GM18517 (cell line): ENCODE measurements at regions not wholly inside any gene's neighbourhood (a gene's known extent, or its start where the extent isn't known, plus 50 kb on each side); places are given as distances from the start of the nearest gene placed in this dataset.

Experiments
- ATAC-seq: cut with Tn5 transposase; IDR thresholded peaks from one replicate; pipeline ENCODE4 v1.9.1; 2021; ENCODE audit warnings: mild to moderate bottlenecking, moderate library complexity; ENCODE audit not compliant: unreplicated experiment

DNA sequence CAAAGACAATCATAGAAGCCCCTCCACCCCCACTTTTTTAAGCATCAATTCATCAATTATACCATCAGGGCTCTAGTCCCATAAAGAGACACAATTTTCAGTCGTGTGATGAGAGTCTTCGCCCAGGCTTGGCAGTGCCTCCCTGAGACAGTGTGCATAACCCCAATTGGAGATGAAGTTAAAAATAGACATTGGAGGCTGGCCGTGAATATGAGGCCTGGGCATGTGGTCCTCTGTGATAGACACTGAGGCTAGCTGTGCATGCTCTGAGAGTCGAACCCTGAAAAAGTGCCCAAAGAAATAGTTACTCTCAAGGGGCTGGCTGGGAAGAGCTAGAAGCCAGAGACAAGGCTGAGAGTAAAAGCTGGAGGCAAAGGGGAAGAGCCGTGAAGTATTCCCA lies 248.6 kb upstream of the NR4A3 start:
- ATAC-seq = no peak

DNA sequence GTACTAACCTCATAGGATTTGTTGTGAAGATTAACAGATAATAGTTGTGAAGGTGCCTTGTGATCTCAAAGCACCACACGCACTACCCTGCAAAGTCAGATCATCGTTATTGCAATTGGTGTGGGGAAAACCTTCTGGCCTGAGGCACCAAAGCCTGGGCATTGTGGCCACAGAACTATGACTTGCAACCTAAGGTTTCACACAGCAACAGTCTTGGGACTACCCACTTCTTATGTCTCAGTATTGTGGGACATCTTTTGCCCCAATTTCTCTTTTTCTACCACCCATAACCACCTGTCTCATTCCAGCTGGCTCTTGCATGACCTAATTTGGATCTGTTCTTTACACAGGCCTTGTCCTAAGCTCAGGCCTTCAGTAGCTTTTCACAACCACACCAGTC lies 247.8 kb upstream of the NR4A3 start:
- no peak for ATAC-seq

DNA sequence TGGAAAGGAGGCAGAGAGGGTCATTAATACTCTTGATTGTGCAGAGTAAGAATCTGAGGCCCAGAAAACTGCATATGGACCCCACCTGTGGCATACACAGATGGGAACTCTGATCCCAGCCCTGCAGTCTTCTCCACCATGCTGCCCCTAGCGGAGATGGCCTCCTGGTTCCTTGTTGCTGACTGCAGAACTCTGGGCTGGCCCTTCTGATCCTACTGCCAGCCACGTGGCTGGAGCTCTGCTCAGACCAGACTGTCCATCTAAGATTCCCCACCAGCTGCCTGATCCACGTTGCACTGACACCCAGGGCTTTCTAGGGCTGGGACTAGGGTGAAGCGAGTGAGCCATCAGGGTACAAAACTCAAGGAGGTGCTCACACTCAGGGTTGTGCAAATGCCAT lies 245.7 kb upstream of the NR4A3 start:
- ATAC-seq = no peak

DNA sequence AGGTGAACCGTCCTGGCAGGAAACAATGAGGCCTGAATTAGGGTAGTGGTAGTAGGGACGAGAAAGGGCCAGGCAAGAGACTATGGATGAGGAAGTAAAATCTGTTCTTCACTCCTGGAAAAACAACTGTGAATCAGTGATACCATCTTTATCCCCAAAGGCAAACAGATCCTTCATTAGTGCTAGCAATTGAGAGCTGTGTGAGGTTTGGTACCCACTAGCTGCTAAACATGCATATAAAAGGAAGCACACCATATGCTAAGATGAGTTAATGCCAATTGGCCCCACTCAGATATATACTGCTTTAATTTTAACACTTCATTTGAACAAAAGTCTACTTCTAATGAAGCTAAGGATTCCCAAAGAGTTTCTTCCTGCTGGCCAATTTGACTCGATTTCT lies 244.8 kb upstream of the NR4A3 start:
- ATAC-seq = no peak

DNA sequence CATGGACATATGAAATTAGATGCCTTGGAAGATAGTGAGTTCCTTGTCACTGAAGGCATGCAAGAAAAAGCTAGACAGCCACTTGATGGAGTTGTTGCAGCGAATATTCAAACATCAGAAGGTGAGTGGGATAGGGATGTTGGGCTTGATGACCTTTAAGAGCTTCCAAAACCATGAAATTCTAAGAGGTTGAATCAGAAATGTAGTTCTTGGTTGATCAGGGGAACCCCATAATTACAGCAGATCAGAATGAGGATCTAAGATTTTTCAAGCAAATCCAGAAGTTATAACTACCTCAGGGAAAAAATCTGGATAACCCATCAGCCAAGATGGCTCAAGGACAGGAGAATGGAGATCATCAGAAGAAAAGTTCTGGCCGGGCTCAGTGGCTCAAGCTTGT lies 244.3 kb upstream of the NR4A3 start:
- no peak for ATAC-seq

DNA sequence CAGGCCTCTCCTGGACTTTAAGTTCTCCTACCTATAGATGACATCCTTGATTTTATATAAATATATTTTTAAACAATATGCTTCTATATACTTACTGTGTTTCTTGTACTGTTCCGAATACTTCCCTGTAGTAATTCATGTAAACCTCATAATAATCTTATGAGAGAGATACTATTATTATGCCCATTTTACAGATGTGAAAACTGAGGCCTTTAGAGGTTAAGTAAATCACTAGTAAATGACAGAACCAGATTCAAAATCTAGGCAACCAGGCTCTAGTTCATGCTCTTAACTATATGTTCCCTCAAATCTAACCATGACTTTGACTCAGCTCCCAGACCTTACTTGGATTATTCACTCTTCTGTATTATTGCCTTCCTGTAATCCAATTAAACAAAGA lies 243.0 kb upstream of the NR4A3 start:
- no peak for ATAC-seq

DNA sequence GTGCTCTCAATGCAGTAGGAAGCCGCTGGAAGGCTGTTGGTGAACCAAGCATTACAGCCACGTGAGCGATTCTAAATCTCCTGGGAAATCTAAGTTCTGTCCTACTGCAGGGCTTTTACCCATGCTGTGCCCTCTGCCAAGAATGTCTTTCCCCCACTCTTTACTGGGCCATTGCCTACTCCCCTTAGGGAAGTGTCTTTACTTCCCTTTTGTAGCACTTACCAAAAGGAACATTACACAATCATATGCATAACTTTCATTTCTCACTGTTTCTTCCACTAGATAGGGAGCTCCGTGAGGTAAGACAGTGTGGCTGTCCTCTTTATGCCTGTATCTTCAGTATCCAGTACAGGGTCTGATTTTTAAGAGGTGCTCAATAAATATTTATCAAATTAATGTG lies 241.7 kb upstream of the NR4A3 start:
- ATAC-seq = no peak

DNA sequence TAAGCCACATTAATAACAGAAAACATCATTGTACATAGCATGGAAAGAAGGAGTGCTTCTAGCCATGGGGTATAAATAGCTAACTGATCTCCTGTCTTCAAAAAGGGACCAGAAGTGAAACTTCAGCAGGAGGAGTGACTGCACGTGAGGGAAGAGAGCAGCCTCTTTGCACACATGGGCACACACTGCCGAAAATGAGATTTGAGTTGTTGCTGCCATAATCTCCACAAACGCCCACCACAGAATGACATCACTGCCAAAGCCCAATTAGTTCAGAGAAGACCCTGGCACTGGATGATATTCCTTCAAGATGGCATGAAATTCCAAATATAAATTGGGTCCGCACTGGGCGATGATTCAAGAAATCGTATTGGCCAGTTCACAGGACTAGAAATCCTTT lies 238.9 kb upstream of the NR4A3 start:
- ATAC-seq = no peak

DNA sequence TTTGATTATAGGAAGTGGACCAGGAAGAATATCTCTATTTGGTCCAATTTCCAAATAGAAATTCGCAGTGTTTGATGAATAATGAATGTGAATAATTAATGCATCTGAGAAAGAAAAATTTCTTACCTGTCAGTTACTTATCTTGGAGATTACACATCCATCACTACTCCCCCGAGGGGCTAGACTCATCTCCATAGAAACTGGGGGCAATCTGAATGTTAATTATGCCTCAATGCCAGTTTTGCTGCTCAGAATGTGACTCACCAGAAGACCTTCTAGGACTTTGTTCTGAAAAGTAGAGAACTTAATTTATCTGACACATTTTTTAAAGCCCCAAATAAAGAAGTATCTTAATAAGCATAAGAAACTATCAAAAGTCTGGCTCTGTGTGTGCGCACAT lies 233.4 kb upstream of the NR4A3 start:
- ATAC-seq = no peak

DNA sequence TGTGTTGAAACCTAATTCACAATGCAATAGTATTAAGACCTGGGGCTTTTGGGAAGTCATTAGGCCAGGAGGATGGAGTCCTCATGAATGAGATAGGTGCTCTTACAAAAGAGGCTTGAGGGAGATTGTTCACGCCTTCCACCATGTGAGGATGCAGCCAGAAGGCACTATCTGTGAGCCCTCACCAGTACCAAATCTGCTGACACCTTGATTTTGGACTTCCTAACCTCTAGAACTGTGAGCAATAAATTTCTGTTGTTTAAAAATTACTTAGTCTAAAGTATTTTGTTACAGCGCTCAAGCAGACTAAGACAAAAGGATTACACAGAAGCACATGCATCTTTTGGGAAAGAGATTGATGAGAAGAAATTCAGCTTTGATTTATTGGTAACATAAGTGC lies 232.9 kb upstream of the NR4A3 start:
- ATAC-seq = no peak

DNA sequence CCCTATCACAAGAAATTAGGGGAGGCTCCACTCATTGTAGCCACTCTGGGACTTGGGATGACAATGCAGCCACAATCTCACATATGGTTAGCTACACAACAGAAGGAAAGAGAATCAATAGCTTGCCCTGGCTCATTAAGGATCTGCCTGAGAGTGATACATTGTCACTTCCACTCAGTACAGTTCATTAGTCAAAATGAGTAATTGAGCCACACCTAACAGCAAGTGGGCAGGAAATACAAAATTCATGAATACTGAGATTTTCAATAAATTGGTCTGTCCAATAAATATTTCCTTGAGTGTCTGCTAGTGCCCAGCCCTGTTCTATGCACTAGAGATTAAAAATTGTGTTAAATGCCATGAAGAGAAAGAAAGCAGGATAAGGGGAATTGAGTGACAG lies 231.3 kb upstream of the NR4A3 start:
- no peak for ATAC-seq

DNA sequence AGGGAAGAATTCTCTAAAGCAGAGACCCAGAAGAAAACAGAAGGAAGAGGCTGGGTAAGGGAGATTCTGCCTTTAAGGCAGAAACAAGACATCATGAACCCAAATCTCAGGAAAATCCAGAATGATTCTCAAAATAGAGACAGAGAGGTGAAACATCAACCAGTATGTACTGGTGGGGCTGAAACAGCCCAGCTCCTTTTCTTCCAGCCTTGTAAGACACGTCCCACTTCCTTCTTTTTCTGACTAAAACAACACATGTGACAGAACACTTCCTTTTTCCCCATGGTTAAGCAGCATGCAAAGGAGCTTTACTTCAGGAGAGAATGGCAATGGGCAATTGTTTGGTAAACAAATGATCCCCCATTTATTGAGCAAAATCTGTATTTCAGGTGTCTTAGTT lies 230.8 kb upstream of the NR4A3 start:
- no peak for ATAC-seq

DNA sequence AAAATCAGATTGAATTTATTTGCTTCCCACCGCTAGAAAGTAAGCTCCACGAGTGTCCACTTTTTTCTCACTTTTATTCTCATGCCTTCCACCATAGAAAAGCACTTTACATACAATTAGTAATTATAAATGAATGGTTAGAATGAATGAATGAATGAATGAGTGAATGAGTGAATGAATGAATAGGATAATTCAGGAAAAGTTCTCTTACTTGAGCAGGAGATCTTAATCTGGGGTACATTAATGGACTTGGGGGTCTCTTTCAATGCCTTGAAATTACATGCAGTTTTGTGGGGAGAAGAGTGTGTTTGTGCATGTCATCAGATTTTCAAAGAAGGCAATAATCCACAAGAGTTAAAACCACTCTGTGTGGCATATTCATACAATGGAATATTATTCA lies 229.9 kb upstream of the NR4A3 start:
- no peak for ATAC-seq

DNA sequence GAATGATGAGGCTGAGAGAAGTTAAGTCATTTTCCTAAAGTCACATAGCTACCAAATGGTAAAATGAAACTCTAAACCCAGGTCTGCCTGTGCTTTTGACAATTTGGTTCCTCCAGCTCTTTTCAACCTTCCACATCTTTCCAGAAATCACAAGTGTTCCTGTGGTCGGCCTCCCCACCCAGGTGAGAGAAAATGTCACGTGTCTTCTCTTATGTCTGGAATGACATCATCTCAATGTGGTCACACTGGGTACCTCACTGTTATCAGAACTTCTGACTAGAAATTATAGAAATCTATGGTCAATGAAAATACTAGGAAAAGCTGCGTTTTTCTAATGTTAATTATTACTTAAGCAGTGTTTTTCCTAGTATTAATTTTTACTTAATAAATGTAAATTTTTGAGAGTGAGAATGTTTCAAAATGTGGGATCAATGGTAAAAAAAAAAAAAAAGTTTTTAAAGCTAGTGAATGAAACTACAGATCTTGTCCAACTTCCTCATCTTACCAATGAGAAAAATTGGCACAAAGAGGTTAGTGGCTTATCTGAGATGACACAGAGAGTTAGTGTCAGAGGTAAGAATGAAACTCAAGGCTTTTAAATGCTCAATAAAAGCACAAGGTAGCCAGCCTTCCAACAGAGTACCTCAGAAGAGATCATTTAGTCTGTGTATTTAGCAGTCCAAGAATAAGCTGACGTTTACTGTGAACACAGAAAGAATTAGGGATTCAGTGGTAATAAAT lies 228.7 kb upstream of the NR4A3 start:
- ATAC-seq = no peak

DNA sequence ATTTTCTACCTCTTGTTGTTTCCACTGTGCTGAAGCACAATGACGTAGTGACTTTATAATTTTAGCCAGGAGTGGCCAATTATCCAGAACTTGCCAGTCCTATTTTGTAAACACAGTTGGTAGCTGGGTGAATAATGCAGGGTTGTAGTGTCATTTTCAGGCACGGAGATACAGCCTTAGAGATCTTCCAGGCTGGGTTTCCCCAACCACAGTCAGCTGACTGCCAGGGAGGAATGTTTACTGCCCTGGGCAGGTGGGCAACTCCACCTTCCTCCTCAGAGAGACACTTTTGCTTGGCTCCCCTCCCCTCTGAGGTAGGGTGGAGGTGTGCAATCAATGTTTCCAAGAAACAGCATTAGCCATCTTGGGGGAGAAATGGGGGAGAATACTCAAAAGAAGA lies 228.1 kb upstream of the NR4A3 start:
- ATAC-seq = no peak

DNA sequence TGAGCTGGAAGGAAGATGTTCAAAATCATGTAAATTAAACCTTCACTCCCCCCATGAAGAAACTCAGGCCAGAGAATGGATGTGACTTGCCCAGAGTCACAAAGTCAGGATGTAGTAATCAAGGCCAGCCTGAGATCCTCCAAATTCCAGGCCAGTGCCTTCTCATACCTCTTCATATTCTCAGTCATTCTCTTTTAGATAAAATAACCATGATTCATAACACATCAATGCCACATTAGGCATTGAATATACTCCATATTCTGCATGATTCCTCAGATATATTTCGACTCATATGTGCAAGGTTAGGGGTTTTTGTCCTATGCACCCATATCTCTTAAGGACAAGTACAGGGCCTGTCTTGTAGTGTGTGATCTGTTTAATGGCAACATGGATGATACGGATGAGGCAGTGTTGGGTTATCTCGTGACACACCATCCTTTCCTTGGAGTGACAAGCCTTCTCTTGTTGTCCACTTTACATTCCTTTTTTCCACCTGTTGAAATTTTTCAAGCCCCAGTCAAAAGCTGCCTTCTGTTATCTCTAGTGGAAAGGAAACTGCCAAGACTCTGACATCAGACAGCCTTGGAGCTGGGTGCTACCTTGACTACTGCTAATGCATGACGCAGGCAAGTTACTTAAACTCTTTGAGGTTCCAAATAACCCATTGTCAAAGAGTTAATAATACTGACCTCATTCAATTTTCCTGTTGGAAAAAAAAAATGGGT lies 227.5 kb upstream of the NR4A3 start:
- no peak for ATAC-seq

DNA sequence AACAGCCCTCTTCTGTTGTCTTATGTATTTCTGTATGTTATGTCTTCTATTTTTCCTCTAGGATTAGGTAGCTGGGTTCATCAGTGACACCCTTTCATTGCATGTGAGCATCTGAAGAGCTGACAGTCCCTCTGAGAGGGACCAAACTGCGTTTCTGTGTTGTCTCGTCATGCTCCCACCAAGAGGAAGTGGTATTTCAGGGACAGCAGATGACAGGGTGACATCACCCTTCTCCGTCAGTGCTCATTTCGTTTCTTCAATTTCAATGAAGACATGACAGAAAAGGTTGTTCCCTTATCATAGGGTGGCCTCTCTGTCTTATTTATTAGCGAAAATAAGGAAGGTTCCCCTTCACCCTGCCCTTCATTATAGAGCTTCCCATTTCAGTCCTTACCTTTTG lies 225.9 kb upstream of the NR4A3 start:
- no peak for ATAC-seq

DNA sequence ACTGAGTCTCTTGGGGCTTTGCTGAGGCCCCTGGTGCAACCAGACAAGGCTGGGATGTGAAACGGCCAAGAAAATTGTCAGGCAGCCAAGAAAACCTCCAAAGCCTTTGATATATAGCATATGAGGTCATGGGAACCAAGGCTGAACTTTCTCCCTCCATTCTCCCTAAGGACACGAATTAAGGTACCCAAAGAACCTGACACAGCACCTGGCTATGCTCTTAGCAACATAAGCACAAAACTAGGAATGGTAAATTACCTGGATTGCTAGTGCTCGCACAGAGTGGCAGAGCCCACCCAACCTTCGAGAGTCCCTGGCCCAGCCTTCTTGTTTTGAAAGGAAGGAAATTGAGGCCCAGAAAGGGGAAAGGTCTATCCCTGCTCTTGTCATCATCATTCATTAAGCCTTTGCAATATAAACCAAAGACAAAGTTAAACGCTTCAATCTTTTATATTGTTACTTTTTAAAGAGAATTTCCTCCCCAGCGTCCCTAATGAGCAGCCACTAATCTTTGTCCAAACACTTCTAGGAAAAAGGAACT lies 220.0 kb upstream of the NR4A3 start:
- no peak for ATAC-seq

DNA sequence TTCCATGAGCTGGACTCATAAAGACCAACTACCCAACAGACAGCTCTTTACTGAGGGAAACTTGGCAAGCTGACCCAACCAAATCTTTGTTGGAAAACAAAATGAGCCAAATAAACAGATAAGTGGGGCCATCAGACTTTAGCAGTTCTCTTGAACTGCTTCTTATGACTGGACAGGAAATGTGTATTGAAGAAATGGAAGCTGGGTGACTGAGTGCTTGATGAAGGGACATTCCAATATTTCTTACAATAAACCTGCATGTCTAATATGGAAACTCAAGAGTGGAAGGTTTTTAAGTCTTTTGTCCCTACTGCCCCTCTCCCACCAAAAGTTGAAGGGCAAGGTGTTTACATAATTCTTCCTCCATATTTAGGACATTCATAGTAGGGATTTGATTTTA lies 218.8 kb upstream of the NR4A3 start:
- no peak for ATAC-seq

DNA sequence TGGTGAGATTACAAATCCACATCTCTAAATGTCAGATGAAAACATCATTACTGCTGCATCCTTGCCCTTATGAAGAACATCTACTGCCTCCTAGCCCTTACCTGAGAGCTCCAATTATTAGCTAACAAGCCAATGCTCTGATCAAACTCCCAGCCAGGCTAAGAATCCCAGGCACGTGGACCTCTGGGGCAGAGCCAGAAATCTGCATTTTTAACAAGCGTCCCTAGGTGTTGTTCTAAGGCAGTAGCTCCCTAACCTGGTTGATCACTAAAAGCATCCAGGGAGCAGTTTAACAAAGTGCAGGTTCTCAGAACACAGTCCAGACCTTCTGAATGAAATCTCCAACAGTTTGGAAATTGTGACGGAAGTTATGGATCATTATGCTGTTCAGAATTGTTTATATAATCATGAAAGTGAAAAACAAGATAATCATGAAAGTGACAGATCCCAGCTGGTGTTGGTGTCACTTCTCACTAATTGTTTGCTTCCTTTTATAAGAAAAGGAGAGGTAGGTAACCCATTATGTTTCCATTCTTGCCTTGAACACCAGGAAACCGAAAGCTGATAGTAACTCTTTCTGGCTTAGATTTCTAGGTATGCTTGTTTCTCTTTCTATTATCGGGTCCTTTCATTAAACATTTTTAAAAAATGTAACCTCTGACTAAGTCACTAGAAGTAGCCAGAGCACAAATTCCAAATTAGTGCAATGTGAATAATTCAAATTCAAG lies 216.5 kb upstream of the NR4A3 start:
- ATAC-seq = no peak

DNA sequence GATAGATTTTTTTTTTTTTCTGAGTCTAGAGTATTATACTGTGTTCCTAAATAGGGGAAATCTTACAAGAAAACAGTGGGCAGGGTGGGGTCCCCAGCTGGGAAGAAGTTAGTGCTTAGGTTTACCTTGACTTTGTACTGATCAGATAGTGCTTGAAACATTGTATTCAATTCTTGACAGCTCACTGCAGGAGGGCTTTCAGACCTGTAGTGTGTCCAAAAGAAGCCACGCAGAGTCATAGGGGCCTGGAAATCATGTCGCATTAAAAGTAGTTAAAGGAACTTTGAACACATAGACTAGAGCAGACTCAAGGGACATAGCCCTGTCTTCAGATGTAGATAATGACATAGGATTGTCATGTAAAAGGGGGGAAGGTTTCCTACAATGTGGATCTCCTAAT lies 215.4 kb upstream of the NR4A3 start:
- no peak for ATAC-seq

DNA sequence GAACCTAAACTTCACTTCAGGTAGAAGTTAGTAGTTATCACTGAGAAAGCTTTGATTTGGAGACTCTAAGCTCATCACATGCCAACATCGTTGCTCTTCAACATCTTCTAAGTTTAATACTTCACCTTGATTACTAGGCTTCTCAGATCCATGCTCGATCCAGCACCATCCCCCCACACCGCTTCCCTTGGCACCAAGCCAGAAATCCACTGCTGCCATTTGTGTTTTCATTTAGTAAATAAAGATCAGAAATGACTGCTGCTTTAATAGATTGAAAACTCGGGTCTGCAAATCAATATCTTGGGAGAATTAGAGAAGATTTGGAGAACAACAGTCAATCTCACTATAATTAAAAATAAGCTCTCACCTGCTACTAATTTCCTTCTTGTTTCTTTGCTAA lies 214.7 kb upstream of the NR4A3 start:
- ATAC-seq = no peak
